CD4-positive, alpha-beta T cell (primary cell): ENCODE measurements at regions not wholly inside any gene's neighbourhood (a gene's known extent, or its start where the extent isn't known, plus 50 kb on each side); places are given as distances from the start of the nearest gene placed in this dataset.

Experiments
- ATAC-seq: fragments of 200-7000 bp; cut with Tn5 transposase; one replicate; pipeline ENCODE4 v1.10.0; 2022; ENCODE audit warnings: mild to moderate bottlenecking; ENCODE audit not compliant: poor library complexity
- CTCF ChIA-PET: fragments of 350-600 bp; sonication (Branson Sonifier 250); formaldehyde crosslinking; loops from one replicate; lab custom pipeline; 2021; ENCODE audit warnings: antibody characterized with exemption, inconsistent platforms; lab: Charles Lee
- POLR2A ChIA-PET: fragments of 350-600 bp; sonication (Branson Sonifier 250); formaldehyde crosslinking; loops from one replicate; lab custom pipeline; 2021; ENCODE audit warnings: antibody characterized with exemption, inconsistent platforms; lab: Charles Lee
- DNase-seq, 14 experiments: peaks; one replicate each; pipeline ENCODE4 v3.0.0-alpha.2; 2013 to 2020; ENCODE audit warnings: mixed read lengths in 2 of 14
- H3K27ac ChIP-seq, 2 donors: one replicate each; pipeline versions ENCODE4 v1.5.1 to v1.7.0; 2013; ENCODE audit warnings: low read length in 2 of 2, low read depth in 1 of 2, mild to moderate bottlenecking in 1 of 2
- H3K27me3 ChIP-seq, 2 experiments: 1 replicate in 1 of 2; 2 replicates in 1 of 2; pipeline versions ENCODE4 v1.6.1 to v1.7.0; 2013; ENCODE audit warnings: low read length in 2 of 2, control low read depth in 1 of 2, mild to moderate bottlenecking in 1 of 2, moderate library complexity in 1 of 2; ENCODE audit not compliant: insufficient read depth in 2 of 2, control insufficient read depth in 1 of 2
- H3K36me3 ChIP-seq: one replicate; pipeline ENCODE4 v1.6.1; 2013; ENCODE audit warnings: low read length, control low read depth; ENCODE audit not compliant: insufficient read depth
- H3K4me1 ChIP-seq: one replicate; pipeline ENCODE4 v1.6.1; 2013; ENCODE audit warnings: low read length, control low read depth; ENCODE audit not compliant: insufficient read depth
- H3K4me3 ChIP-seq: one replicate; pipeline ENCODE4 v1.5.1; 2013; ENCODE audit warnings: mild to moderate bottlenecking, low read length, moderate library complexity
- H3K9me3 ChIP-seq, 2 experiments: 1 replicate in 1 of 2; 2 replicates in 1 of 2; pipeline versions ENCODE4 v1.6.1 to v1.7.0; 2013; ENCODE audit warnings: low read length in 2 of 2, mild to moderate bottlenecking in 2 of 2, control low read depth in 1 of 2, moderate library complexity in 1 of 2; ENCODE audit not compliant: control insufficient read depth in 1 of 2, insufficient read depth in 1 of 2
- H3K27ac Mint-ChIP-seq: one replicate; pipeline ENCODE4 v1.8.0; 2020; ENCODE audit warnings: mixed read lengths
- H3K27me3 Mint-ChIP-seq: one replicate; pipeline ENCODE4 v1.8.0; 2021; ENCODE audit warnings: mixed read lengths
- H3K36me3 Mint-ChIP-seq: one replicate; pipeline ENCODE4 v1.8.0; 2021; ENCODE audit warnings: low read depth, mixed read lengths
- H3K4me1 Mint-ChIP-seq: one replicate; pipeline ENCODE4 v1.8.0; 2021; ENCODE audit warnings: low read depth, mixed read lengths
- H3K4me3 Mint-ChIP-seq: one replicate; pipeline ENCODE4 v1.8.0; 2020; ENCODE audit warnings: mild to moderate bottlenecking, mixed read lengths
- H3K9me3 Mint-ChIP-seq: one replicate; pipeline ENCODE4 v1.8.0; 2020; ENCODE audit warnings: mixed read lengths
- intact Hi-C, 2 experiments: fragments of 100-400 bp; cut with DNase I in 1 of 2; cut with micrococcal nuclease in 1 of 2; formaldehyde crosslinking; loops; one replicate each; pipeline versions ENCODE4 v1.15.1 to v1.9.0; 2023 to 2025; cut with DNase I, micrococcal nuclease
- TF ChIP-seq, protein P1 (sequence below): fragments of 200-600 bp; IDR thresholded peaks from one replicate; pipeline ENCODE4 v1.8.0; 2022; ENCODE audit warnings: antibody characterized with exemption, mild to moderate bottlenecking

DNA sequence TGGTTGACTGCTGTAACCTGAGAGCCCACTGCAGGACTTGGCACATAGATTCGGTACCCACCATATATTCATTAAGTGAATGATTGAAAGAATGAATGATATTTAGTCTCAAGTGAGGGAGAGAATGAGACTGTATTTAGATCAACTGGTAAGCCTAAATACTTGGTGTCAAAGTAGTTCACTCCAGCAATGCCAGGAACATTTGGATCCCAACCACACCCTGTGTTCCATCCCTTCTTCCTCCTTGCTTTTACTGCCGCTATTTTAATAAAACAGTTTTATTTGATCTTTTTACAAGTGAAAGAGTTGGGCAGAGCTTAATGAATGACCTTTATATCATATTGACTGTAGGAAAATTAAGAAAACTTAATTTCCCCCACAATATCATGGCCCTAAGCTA lies 473.6 kb upstream of the CBLB start:
- Histone ChIP-seq H3K27ac (no peak overlapping the region), H3K4me3 (no peak overlapping the region), H3K36me3 (no peaks in the 10 kb centered on the region), H3K4me1 (peaks cover 16% of the 10 kb centered on the region), H3K9me3 (no peaks in the 10 kb centered on the region), H3K27me3 (no peaks in the 10 kb centered on the region)
- ChIA-PET POLR2A (no interaction called here), CTCF (no interaction called here)
- H3K27me3 Mint-ChIP-seq = no peaks in the 10 kb centered on the region
- no peaks in the 10 kb centered on the region for H3K36me3 Mint-ChIP-seq
- intact Hi-C loops = no loop called here
- H3K4me3 Mint-ChIP-seq = no peak overlapping the region
- no peak overlapping the region for H3K27ac Mint-ChIP-seq
- no peak for ATAC-seq
- H3K9me3 Mint-ChIP-seq = no peaks in the 10 kb centered on the region
- DNase-seq = no peak
- TF ChIP-seq, protein P1, sequence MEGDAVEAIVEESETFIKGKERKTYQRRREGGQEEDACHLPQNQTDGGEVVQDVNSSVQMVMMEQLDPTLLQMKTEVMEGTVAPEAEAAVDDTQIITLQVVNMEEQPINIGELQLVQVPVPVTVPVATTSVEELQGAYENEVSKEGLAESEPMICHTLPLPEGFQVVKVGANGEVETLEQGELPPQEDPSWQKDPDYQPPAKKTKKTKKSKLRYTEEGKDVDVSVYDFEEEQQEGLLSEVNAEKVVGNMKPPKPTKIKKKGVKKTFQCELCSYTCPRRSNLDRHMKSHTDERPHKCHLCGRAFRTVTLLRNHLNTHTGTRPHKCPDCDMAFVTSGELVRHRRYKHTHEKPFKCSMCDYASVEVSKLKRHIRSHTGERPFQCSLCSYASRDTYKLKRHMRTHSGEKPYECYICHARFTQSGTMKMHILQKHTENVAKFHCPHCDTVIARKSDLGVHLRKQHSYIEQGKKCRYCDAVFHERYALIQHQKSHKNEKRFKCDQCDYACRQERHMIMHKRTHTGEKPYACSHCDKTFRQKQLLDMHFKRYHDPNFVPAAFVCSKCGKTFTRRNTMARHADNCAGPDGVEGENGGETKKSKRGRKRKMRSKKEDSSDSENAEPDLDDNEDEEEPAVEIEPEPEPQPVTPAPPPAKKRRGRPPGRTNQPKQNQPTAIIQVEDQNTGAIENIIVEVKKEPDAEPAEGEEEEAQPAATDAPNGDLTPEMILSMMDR = no peak
- peaks cover 22% of the 10 kb centered on the region for H3K4me1 Mint-ChIP-seq

DNA sequence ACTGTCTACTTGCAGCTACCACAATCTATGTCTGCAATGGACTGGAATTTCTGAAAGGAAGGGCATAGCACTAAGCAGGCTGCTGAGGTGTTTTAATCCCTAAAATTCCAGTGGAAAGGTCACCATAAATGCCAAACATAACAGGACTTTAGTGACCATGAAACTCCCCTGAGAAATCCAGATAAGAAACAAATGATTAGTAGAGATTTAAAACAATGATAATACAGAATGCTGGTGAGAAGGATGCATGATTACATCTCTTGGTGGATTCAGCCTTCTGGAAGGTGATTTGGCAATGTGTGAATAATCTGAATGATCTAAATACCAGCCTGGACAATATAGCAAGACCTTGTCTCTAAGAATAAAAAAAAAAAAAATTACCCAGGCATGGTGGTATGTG lies 475.0 kb upstream of the CBLB start:
- ATAC-seq (no peak), DNase-seq (no peak)
- Mint-ChIP-seq H3K4me1 (peaks cover 10% of the 10 kb centered on the region), H3K4me3 (no peak overlapping the region), H3K27me3 (no peaks in the 10 kb centered on the region), H3K36me3 (no peaks in the 10 kb centered on the region), H3K9me3 (no peaks in the 10 kb centered on the region), H3K27ac (no peak overlapping the region)
- no peaks in the 10 kb centered on the region for H3K36me3 ChIP-seq
- intact Hi-C loops = no loop called here
- H3K9me3 ChIP-seq = no peaks in the 10 kb centered on the region
- ChIA-PET POLR2A (no interaction called here), CTCF (interaction anchor here (0.7 kb wide), 1 partner anchor 205 kb away, joined by 3 read pairs; no protein-coding TSS in a partner anchor)
- H3K4me3 ChIP-seq = no peak overlapping the region
- peaks cover 10% of the 10 kb centered on the region for H3K4me1 ChIP-seq
- no peak overlapping the region for H3K27ac ChIP-seq
- TF ChIP-seq, protein P1 = no peak
- no peaks in the 10 kb centered on the region for H3K27me3 ChIP-seq

DNA sequence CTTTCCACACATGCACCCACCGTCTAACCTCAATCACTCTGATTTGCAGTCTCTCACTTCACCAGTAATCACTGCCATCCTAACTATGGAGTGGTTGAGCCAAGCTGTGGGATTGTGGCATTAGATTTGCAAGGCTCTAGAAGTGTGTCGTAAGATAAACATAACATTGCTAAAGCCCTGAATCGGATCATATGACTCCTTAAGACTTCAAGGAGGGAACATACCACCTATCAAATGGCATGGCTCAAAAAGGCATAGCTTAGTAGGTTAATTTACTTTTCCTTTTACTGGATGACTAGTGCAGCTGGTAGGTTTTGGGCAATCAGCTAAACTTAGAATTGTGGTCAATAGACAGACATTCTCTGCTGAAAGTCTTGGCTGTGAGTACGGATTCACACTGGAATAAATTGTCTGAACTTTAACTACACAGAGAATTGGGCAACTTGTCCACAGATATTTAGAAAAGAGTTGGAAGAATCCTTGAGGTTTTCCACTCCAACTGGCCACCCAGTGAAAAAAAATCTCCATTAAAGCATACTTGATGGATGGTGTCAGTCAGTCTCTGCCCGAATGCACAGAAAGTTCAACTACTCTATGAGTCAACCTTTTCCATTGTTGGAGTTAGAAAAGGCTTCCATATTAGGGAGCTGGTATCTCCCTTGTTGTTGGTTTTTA lies 476.7 kb upstream of the CBLB start:
- Mint-ChIP-seq H3K27me3 (no peaks in the 10 kb centered on the region), H3K9me3 (no peaks in the 10 kb centered on the region), H3K27ac (no peak overlapping the region), H3K4me3 (no peak overlapping the region), H3K4me1 (peaks cover 10% of the 10 kb centered on the region), H3K36me3 (no peaks in the 10 kb centered on the region)
- CTCF ChIA-PET = interaction anchor here (1.4 kb wide), 1 partner anchor 36 kb away, joined by 5 read pairs; no protein-coding TSS in a partner anchor
- no peak overlapping the region for H3K27ac ChIP-seq
- H3K4me1 ChIP-seq = peaks cover 4% of the 10 kb centered on the region
- TF ChIP-seq, protein P1 = no peak
- intact Hi-C loops = no loop called here
- no peaks in the 10 kb centered on the region for H3K27me3 ChIP-seq
- ATAC-seq (no peak), DNase-seq (no peak)
- H3K36me3 ChIP-seq = no peaks in the 10 kb centered on the region
- H3K4me3 ChIP-seq = no peak overlapping the region
- no peaks in the 10 kb centered on the region for H3K9me3 ChIP-seq
- POLR2A ChIA-PET = no interaction called here
